Upper lobe of left lung (tissue), 6 donors: ENCODE measurements at regions not wholly inside any gene's neighbourhood (a gene's known extent, or its start where the extent isn't known, plus 50 kb on each side); places are given as distances from the start of the nearest gene placed in this dataset.
"Not testable (repeated sequence)": the region's sequence is repeated elsewhere in the genome, so short reads cannot be mapped to it uniquely, and the experiment has no call there.

ENCODE experiments used
- ATAC-seq, 2 donors: fragments of 200-7000 bp; cut with Tn5 transposase; one replicate each; pipeline ENCODE4 v1.9.1; 2022; ENCODE audit warnings: mild to moderate bottlenecking in 2 of 2, moderate library complexity in 2 of 2; ENCODE audit not compliant: low FRiP score in 2 of 2
- DNase-seq, 2 donors: peaks; one replicate each; pipeline ENCODE4 v3.0.0-alpha.2; 2019 to 2020
- H3K27ac ChIP-seq, 4 donors: fragments of 200-600 bp; sonication (generic); one replicate each; pipeline ENCODE4 v1.5.1; 2016 to 2019
- H3K27me3 ChIP-seq, 4 donors: fragments of 200-600 bp; sonication (generic); one replicate each; pipeline ENCODE4 v1.5.1; 2017 to 2019
- H3K36me3 ChIP-seq, 4 donors: fragments of 200-600 bp; sonication (generic); one replicate each; pipeline ENCODE4 v1.5.1; 2016 to 2019
- H3K4me1 ChIP-seq, 4 donors: fragments of 200-600 bp; sonication (generic); one replicate each; pipeline ENCODE4 v1.5.1; 2018 to 2019
- H3K4me3 ChIP-seq, 4 donors: fragments of 200-600 bp; sonication (generic); one replicate each; pipeline ENCODE4 v1.5.1; 2017 to 2019; ENCODE audit warnings: mild to moderate bottlenecking in 2 of 4, moderate library complexity in 1 of 4
- H3K9me3 ChIP-seq, 4 donors: fragments of 200-600 bp; sonication (generic); one replicate each; pipeline ENCODE4 v1.5.1; 2018 to 2019
- EP300 ChIP-seq, 4 donors: sonication (generic); formaldehyde crosslinking; IDR thresholded peaks; one replicate each; pipeline ENCODE4 v1.5.1; 2017; ENCODE audit warnings: antibody characterized with exemption in 4 of 4, control low read depth in 2 of 4
- POLR2A ChIP-seq, 4 donors: fragments of 450-650 bp; IDR thresholded peaks; one replicate each; pipeline ENCODE4 v1.5.1; 2016 to 2017; ENCODE audit warnings: antibody characterized with exemption in 4 of 4, mild to moderate bottlenecking in 2 of 4
- POLR2AphosphoS5 ChIP-seq, 2 donors: sonication (generic); formaldehyde crosslinking; IDR thresholded peaks; one replicate each; pipeline ENCODE4 v1.5.1; 2017; ENCODE audit warnings: antibody characterized with exemption in 2 of 2
- WGBS, 2 donors: methylation state at CpG; one replicate each; pipeline ENCODE4 v1.1.5; 2017 to 2018; 5-methylcytosine and 5-hydroxymethylcytosine counted together
- TF ChIP-seq, protein P1 (sequence below), 6 experiments: fragments of 450-650 bp in 4 of 6; fragments of 200-600 bp in 2 of 6; sonication (generic) in 2 of 6; IDR thresholded peaks; one replicate each; pipeline ENCODE4 v1.5.1; 2016 to 2019; ENCODE audit warnings: antibody characterized with exemption in 6 of 6
- donor health status: DM: no; HTN: no; CAD: no; lungs with moderate emphysema.
- donor health status: DM: no; HTN: yes; CAD: no; lungs with severe emphysema.

DNA sequence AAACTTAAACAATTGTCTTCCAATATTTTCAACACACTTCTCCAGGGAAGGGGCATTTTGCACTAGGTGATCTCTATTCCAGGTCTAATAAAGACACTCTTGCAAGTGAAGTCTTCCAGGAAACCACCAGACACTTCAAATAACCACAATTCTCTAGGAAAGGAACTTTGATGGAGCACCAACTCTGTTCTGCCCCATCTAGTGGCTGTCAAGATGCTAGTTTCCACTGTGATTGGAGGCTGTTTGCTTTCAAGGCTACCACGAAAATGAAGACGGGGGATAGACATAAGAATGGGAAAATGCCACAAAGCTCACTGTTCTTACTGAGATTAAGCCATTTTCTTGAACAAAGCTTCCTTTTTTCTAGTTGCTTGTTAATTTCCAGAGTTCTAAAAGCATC, 100.6 kb upstream of the F9 start:
- ATAC-seq (no peak), DNase-seq (no peak)
- Histone ChIP-seq H3K9me3 (no peaks in the 10 kb centered on the region), H3K36me3 (no peaks in the 10 kb centered on the region), H3K4me1 (no peaks in the 10 kb centered on the region), H3K27me3 (no peaks in the 10 kb centered on the region), H3K27ac (no peak overlapping the region), H3K4me3 (no peak overlapping the region)
- WGBS, 2 donors, result 28% methylated on average over 2 of the region's 2 CpGs
- TF ChIP-seq POLR2AphosphoS5 (IDR thresholded peaks at IDR 0.05) (no peak), POLR2A (IDR thresholded peaks at IDR 0.05) (no peak), EP300 (IDR thresholded peaks at IDR 0.05) (no peak)
- TF ChIP-seq, protein P1, sequence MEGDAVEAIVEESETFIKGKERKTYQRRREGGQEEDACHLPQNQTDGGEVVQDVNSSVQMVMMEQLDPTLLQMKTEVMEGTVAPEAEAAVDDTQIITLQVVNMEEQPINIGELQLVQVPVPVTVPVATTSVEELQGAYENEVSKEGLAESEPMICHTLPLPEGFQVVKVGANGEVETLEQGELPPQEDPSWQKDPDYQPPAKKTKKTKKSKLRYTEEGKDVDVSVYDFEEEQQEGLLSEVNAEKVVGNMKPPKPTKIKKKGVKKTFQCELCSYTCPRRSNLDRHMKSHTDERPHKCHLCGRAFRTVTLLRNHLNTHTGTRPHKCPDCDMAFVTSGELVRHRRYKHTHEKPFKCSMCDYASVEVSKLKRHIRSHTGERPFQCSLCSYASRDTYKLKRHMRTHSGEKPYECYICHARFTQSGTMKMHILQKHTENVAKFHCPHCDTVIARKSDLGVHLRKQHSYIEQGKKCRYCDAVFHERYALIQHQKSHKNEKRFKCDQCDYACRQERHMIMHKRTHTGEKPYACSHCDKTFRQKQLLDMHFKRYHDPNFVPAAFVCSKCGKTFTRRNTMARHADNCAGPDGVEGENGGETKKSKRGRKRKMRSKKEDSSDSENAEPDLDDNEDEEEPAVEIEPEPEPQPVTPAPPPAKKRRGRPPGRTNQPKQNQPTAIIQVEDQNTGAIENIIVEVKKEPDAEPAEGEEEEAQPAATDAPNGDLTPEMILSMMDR (IDR thresholded peaks at IDR 0.05), result no peak

DNA sequence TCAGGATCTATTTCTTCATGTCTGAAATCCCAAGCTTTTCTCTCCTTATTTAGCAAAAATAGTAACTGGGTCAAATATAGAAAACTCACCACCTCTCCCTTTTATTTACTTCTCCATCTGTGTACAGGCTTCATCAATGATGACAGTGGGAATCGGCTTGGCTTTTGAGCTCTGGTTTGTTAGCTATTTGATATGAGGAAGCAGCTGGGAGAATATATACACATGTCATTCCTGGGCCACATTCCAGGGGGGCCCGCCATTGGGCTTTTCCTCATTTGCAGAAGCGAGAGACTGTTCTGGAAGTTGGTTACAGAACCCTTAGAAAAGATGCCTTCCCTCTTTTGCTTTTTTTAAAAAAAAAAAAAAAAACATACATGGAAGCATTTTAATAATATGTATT, 107.4 kb upstream of the F9 start:
- Histone ChIP-seq H3K36me3 (no peaks in the 10 kb centered on the region), H3K4me1 (no peaks in the 10 kb centered on the region), H3K9me3 (no peaks in the 10 kb centered on the region), H3K27ac (no peak overlapping the region), H3K27me3 (no peaks in the 10 kb centered on the region), H3K4me3 (no peak overlapping the region)
- no peak for ATAC-seq
- WGBS, 2 donors, result 25 to 35% methylated on average over 3 of the region's 3 CpGs
- no peak for TF ChIP-seq POLR2A (IDR thresholded peaks at IDR 0.05)
- no peak for TF ChIP-seq POLR2AphosphoS5 (IDR thresholded peaks at IDR 0.05)
- TF ChIP-seq, protein P1 (IDR thresholded peaks at IDR 0.05), result no peak
- no peak for TF ChIP-seq EP300 (IDR thresholded peaks at IDR 0.05)
- no peak for DNase-seq

DNA sequence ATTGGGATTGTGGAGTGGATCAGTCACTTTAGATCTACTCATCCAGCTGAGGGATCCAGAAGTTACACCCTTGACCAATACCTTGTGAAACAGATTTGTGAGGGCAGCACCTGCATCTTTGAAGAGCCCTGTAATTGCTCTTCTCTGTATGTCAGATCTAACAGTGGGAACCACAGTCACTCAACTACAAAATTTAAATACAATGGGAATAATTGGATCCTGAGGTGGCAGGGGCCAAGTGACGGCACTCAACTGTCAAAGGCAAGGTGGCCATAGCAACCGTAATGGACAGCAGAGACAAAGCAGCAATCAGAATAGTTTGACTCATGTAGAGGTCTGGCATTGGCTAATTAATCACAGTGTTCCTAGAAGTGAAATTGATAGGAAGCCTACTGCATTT, 132.3 kb upstream of the F9 start:
- H3K4me1 ChIP-seq, H3K4me3 ChIP-seq, H3K9me3 ChIP-seq, H3K27ac ChIP-seq, H3K27me3 ChIP-seq, DNase-seq, H3K36me3 ChIP-seq, ATAC-seq: not testable (repeated sequence)
- WGBS, 2 donors, result 94 to 95% methylated on average over 2 of the region's 2 CpGs

DNA sequence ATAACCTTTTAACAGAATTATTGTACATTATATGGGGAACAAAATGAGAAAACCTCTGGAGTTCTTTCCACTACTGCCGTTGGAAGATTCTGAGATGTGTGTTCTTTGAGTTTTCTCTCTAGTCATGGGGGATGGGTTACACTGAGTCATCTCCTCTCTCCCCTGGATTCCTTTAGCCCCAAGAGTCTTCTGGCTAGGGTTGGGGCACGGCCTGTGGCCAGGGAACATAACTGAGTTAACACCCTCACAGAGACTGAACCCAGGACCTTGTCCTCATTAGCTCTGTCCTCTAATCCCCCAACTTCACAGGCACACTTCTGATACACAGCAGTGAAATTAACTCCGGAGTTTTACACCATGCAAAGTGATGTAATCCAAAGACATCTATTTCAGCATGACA, 142.3 kb upstream of the F9 start:
- H3K27ac ChIP-seq, result no peak overlapping the region
- WGBS, 2 donors, result 61 to 84% methylated on average over 2 to 3 of the region's 3 CpGs
- no peaks in the 10 kb centered on the region for H3K4me1 ChIP-seq
- no peaks in the 10 kb centered on the region for H3K9me3 ChIP-seq
- H3K4me3 ChIP-seq, result no peak overlapping the region
- no peaks in the 10 kb centered on the region for H3K36me3 ChIP-seq
- ATAC-seq, result no peak
- no peak for DNase-seq
- TF ChIP-seq, protein P1 (IDR thresholded peaks at IDR 0.05), result no peak
- TF ChIP-seq POLR2A (IDR thresholded peaks at IDR 0.05) (no peak), EP300 (IDR thresholded peaks at IDR 0.05) (no peak), POLR2AphosphoS5 (IDR thresholded peaks at IDR 0.05) (no peak)
- no peaks in the 10 kb centered on the region for H3K27me3 ChIP-seq

DNA sequence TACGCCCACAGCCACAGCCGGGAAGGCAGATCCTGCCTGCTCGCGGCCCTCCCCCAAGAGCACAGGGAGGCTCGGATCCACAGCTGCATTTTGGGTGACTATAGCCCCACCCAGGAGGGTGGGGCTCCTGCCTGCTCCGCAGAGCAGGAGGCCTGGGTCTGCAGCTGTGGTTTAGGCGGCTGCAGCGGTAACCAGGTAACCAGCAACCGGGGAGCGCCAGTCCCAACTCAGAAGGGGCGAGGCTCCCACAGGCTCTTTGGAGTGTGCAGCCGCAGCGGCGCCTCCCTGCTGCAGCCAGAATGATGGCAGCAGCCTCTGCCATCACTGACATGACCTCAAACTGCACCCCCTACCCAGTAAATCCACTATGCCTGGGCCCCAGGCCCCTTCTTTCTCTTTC, 148.0 kb upstream of the F9 start:
- H3K27ac ChIP-seq, result no peak overlapping the region
- DNase-seq (peak in 1 of 2 donors; percentile 12), ATAC-seq (peak in 1 of 2 donors; percentile 11)
- no peaks in the 10 kb centered on the region for H3K36me3 ChIP-seq
- no peaks in the 10 kb centered on the region for H3K4me1 ChIP-seq
- no peaks in the 10 kb centered on the region for H3K9me3 ChIP-seq
- TF ChIP-seq POLR2A (IDR thresholded peaks at IDR 0.05) (no peak), EP300 (IDR thresholded peaks at IDR 0.05) (no peak), POLR2AphosphoS5 (IDR thresholded peaks at IDR 0.05) (no peak)
- TF ChIP-seq, protein P1 (IDR thresholded peaks at IDR 0.05), result no peak
- H3K27me3 ChIP-seq, result no peaks in the 10 kb centered on the region
- WGBS, 2 donors, result 70 to 80% methylated on average over 1 to 11 of the region's 14 CpGs
- H3K4me3 ChIP-seq, result no peak overlapping the region

DNA sequence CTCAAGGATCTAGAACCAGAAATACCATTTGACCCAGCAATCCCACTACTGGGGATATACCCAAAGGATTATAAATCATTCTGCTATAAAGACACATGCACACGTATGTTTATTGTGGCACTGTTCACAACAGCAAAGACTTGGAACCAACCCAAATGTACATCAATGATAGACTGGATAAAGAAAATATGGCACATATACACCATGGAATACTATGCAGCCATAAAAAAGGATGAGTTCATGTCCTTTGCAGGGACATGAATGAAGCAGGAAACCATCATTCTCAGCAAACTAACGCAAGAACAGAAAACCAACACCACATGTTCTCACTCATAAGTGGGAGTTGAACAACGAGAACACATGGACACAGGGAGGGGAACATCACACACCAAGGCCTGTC, 154.0 kb upstream of the F9 start:
- not testable (repeated sequence) for H3K27ac ChIP-seq, H3K4me3 ChIP-seq, H3K36me3 ChIP-seq, ATAC-seq, DNase-seq, H3K27me3 ChIP-seq, H3K9me3 ChIP-seq, H3K4me1 ChIP-seq
- 78 to 90% methylated on average over 3 of the region's 3 CpGs for WGBS, 2 donors
